ENCODE measurements at regions not wholly inside any gene's neighbourhood (a gene's known extent, or its start where the extent isn't known, plus 50 kb on each side); places are given as distances from the start of the nearest gene placed in this dataset.
"Not testable (repeated sequence)": the region's sequence is repeated elsewhere in the genome, so short reads cannot be mapped to it uniquely, and the experiment has no call there.

GRCh38 chr6:168849459-168849858, 404.2 kb downstream of the THBS2 start:
- H3K36me3 Mint-ChIP-seq (ENCODE audit: low read depth) = no peaks in the 10 kb centered on the region
- H3K27me3 Mint-ChIP-seq (ENCODE audit: low read depth) = no peaks in the 10 kb centered on the region
- peaks cover 19% of the 10 kb centered on the region for H3K4me1 Mint-ChIP-seq
- no peak overlapping the region for H3K4me3 Mint-ChIP-seq
- H3K9me3 Mint-ChIP-seq = no peaks in the 10 kb centered on the region
- no peak for DNase-seq (ENCODE audit: low read depth, low spot score)
- H3K27ac Mint-ChIP-seq (ENCODE audit: unreplicated experiment) = no peak overlapping the region
- TF ChIP-seq CTCF (conservative IDR thresholded peaks at IDR 0.05) = no peak

DNA sequence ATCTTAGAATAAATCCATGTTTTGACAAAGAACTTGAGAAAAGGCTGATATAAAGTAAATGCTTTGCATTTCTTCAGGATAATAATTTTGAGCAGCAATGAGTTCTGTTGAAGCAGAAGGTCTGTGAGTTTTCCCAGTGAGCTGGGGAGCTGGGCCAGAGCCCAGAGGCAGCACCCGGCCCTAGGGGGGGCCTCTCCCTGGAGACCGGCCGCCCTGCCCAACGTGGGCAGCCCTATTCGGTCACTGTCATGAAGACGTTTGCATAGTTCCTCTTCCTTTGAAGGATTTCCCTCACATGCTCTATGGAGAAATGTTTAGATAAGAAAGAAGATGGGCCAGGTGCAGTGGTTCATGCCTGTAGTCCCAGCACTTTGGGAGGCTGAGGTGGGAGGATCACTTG, 404.8 kb downstream of the THBS2 start:
- peak overlapping the region; percentile 97 for H3K27ac Mint-ChIP-seq (ENCODE audit: unreplicated experiment)
- no peak for DNase-seq (ENCODE audit: low read depth, low spot score)
- no peak overlapping the region for H3K4me3 Mint-ChIP-seq
- no peaks in the 10 kb centered on the region for H3K9me3 Mint-ChIP-seq
- no peak for TF ChIP-seq CTCF (conservative IDR thresholded peaks at IDR 0.05)
- no peaks in the 10 kb centered on the region for H3K36me3 Mint-ChIP-seq (ENCODE audit: low read depth)
- peaks cover 19% of the 10 kb centered on the region for H3K4me1 Mint-ChIP-seq
- H3K27me3 Mint-ChIP-seq (ENCODE audit: low read depth) = no peaks in the 10 kb centered on the region

GRCh38 chr6:168844821-168845609, 404.0 kb downstream of the SMOC2 start:
- H3K4me1 Mint-ChIP-seq = peaks cover 19% of the 10 kb centered on the region
- TF ChIP-seq CTCF (conservative IDR thresholded peaks at IDR 0.05) = no peak

GRCh38 chr6:168842632-168843212, 401.7 kb downstream of the SMOC2 start:
- H3K9me3 Mint-ChIP-seq; H3K36me3 Mint-ChIP-seq (ENCODE audit: low read depth); H3K27ac Mint-ChIP-seq (ENCODE audit: unreplicated experiment); H3K4me3 Mint-ChIP-seq; H3K27me3 Mint-ChIP-seq (ENCODE audit: low read depth); DNase-seq (ENCODE audit: low read depth, low spot score): not testable (repeated sequence)
- peaks cover 36% of the 10 kb centered on the region for H3K4me1 Mint-ChIP-seq

More at GRCh38 chr6:168844821-168845609, 404.0 kb downstream of the SMOC2 start:
- Mint-ChIP-seq H3K9me3 (no peaks in the 10 kb centered on the region), H3K27me3 (ENCODE audit: low read depth) (no peaks in the 10 kb centered on the region), H3K36me3 (ENCODE audit: low read depth) (no peaks in the 10 kb centered on the region), H3K4me3 (no peak overlapping the region), H3K27ac (ENCODE audit: unreplicated experiment) (peak overlapping the region; percentile 73)
- no peak for DNase-seq (ENCODE audit: low read depth, low spot score)

- Mint-ChIP-seq H3K27me3 (ENCODE audit: low read depth) (no peaks in the 10 kb centered on the region), H3K9me3 (peaks cover 3% of the 10 kb centered on the region), H3K27ac (ENCODE audit: unreplicated experiment) (no peak overlapping the region), H3K4me1 (peaks cover 46% of the 10 kb centered on the region), H3K4me3 (no peak overlapping the region), H3K36me3 (ENCODE audit: low read depth) (peaks cover 5% of the 10 kb centered on the region)
- DNase-seq (ENCODE audit: low read depth, low spot score) = no peak
- no peak for TF ChIP-seq CTCF (conservative IDR thresholded peaks at IDR 0.05)
Measured at GRCh38 chr6:168841609-168842278, 400.8 kb downstream of the SMOC2 start.

DNA sequence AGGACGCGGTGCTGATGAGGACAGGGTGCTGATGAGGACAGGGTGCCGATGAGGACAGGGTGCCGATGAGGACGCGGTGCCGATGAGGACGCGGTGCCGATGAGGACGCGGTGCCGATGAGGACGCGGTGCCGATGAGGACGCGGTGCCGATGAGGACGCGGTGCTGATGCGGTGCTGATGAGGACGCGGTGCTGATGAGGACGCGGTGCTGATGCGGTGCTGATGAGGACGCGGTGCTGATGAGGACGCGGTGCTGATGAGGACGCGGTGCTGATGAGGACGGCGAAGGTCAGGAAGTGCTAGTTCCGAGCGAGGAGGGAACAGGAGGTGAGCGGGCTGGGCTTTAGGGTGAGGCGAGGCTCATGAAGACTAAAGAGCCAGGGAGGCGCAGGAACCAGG, 399.9 kb downstream of the SMOC2 start:
- not testable (repeated sequence) for H3K27me3 Mint-ChIP-seq (ENCODE audit: low read depth)

GRCh38 chr6:168840299-168840698, 399.3 kb downstream of the SMOC2 start:
- peaks cover 41% of the 10 kb centered on the region for H3K4me1 Mint-ChIP-seq
- not testable (repeated sequence) for H3K9me3 Mint-ChIP-seq; H3K27me3 Mint-ChIP-seq (ENCODE audit: low read depth); H3K27ac Mint-ChIP-seq (ENCODE audit: unreplicated experiment); DNase-seq (ENCODE audit: low read depth, low spot score); H3K36me3 Mint-ChIP-seq (ENCODE audit: low read depth); H3K4me3 Mint-ChIP-seq

More for the DNA sequence above, 399.9 kb downstream of the SMOC2 start:
- H3K27ac Mint-ChIP-seq (ENCODE audit: unreplicated experiment); H3K4me3 Mint-ChIP-seq; DNase-seq (ENCODE audit: low read depth, low spot score); H3K36me3 Mint-ChIP-seq (ENCODE audit: low read depth); H3K9me3 Mint-ChIP-seq: not testable (repeated sequence)
- H3K4me1 Mint-ChIP-seq = peaks cover 47% of the 10 kb centered on the region

Measured in neural crest cell (in vitro differentiated cells).